SK-N-MC (cell line): ENCODE measurements at regions not wholly inside any gene's neighbourhood (a gene's known extent, or its start where the extent isn't known, plus 50 kb on each side); places are given as distances from the start of the nearest gene placed in this dataset.

Experiments used
- EZH2 ChIP-seq: fragments of 200-600 bp; sonication (generic); IDR thresholded peaks from one replicate; pipeline ENCODE4 v1.6.1; 2017; ENCODE audit warnings: antibody characterized with exemption
- FOXP2 ChIP-seq: optimal IDR thresholded peaks from 2 replicates; pipeline ENCODE3; 2011; ENCODE audit warnings: mild to moderate bottlenecking, moderate library complexity; ENCODE audit not compliant: insufficient read depth; ENCODE audit errors: extremely low read length, control extremely low read depth
- POLR2AphosphoS5 ChIP-seq: IDR thresholded peaks from 2 replicates; pipeline ENCODE4 v1.6.1; 2012; ENCODE audit warnings: mild to moderate bottlenecking, low read depth, low read length, borderline replicate concordance

DNA sequence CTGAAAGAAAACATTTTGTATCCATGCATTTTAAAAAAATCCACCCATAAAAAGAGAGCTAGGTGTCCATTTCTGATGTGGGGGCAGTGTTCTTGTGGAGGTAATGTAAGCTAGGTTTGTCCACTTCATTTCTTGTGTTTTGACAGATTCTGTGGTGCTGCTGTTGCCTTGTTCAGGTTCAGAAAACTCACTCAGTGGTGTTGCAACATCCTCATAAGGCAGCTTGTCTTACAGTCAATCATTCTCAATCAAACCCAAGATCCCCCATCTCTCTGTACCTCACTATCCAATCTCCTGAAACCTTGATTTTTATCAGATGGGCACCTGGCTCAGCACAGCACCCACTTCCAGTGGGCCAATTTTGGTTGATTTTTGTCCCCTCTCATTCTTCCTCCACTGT, 94.1 kb downstream of the TENT5C start:
- TF ChIP-seq POLR2AphosphoS5 = no peak
- TF ChIP-seq EZH2 = no peak
- TF ChIP-seq FOXP2 = no peak
